MCF 10A (cell line): ENCODE measurements at regions not wholly inside any gene's neighbourhood (a gene's known extent, or its start where the extent isn't known, plus 50 kb on each side); places are given as distances from the start of the nearest gene placed in this dataset.

Source experiments
- BruUV-seq: library from RNA; stranded (reverse); fragments of 400-500 nt; replicated peaks from 2 replicates; lab custom pipeline; 2021; lab: Mats Ljungman, UMichigan
- CTCF ChIA-PET: fragments of 300-600 bp; sonication (Branson Sonifier 250); formaldehyde crosslinking; extraction: SDS; loops from one replicate; lab custom pipeline; 2021; ENCODE audit warnings: antibody characterized with exemption, inconsistent platforms; lab: Yijun Ruan, JAX
- POLR2A ChIA-PET: fragments of 300-600, 350-650 bp; sonication (Branson Sonifier 250); formaldehyde crosslinking; extraction: SDS; loops from one replicate; lab custom pipeline; 2020; ENCODE audit warnings: antibody characterized with exemption, inconsistent platforms; lab: Yijun Ruan, JAX
- DNase-seq: peaks from one replicate; pipeline ENCODE4 v3.0.0-alpha.2; 2018; ENCODE audit not compliant: unreplicated experiment
- H3K27ac Mint-ChIP-seq: one replicate; pipeline ENCODE4 v1.8.0; 2022; ENCODE audit warnings: mild to moderate bottlenecking, low read depth, mixed read lengths; ENCODE audit not compliant: unreplicated experiment
- H3K27me3 Mint-ChIP-seq: one replicate; pipeline ENCODE4 v1.8.0; 2022; ENCODE audit warnings: mixed read lengths; ENCODE audit not compliant: insufficient read depth, unreplicated experiment
- H3K36me3 Mint-ChIP-seq: one replicate; pipeline ENCODE4 v1.8.0; 2022; ENCODE audit warnings: mild to moderate bottlenecking, moderate library complexity, mixed read lengths; ENCODE audit not compliant: insufficient read depth, unreplicated experiment
- H3K4me1 Mint-ChIP-seq: one replicate; pipeline ENCODE4 v1.8.0; 2022; ENCODE audit warnings: mixed read lengths; ENCODE audit not compliant: insufficient read depth, unreplicated experiment
- H3K4me3 Mint-ChIP-seq: one replicate; pipeline ENCODE4 v1.8.0; 2022; ENCODE audit warnings: mild to moderate bottlenecking, moderate library complexity, mixed read lengths; ENCODE audit not compliant: unreplicated experiment
- H3K9me3 Mint-ChIP-seq: one replicate; pipeline ENCODE4 v1.8.0; 2022; ENCODE audit warnings: mixed read lengths; ENCODE audit not compliant: unreplicated experiment
- CTCF ChIP-seq: fragments of 200-600 bp; IDR thresholded peaks from one replicate; pipeline ENCODE4 v1.8.0; 2022; ENCODE audit warnings: antibody characterized with exemption, mild to moderate bottlenecking; ENCODE audit not compliant: unreplicated experiment
- intact Hi-C: fragments of 100-400 bp; cut with micrococcal nuclease; formaldehyde crosslinking; loops from 2 replicates; pipeline ENCODE4 v1.14.1; 2022

- Mint-ChIP-seq H3K27ac (no peak overlapping the region), H3K27me3 (no peaks in the 10 kb centered on the region), H3K9me3 (no peaks in the 10 kb centered on the region), H3K4me3 (no peak overlapping the region), H3K4me1 (no peaks in the 10 kb centered on the region), H3K36me3 (no peaks in the 10 kb centered on the region)
- ChIA-PET POLR2A (interaction anchor here (0.7 kb wide), 1 partner anchor 29 kb away, joined by 3 read pairs; no protein-coding TSS in a partner anchor), CTCF (interaction anchor here (0.5 kb wide), 1 partner anchor 94 kb away, joined by 3 read pairs; no protein-coding TSS in a partner anchor)
- no TSS peak for BruUV-seq
- intact Hi-C loops, result no loop called here
- DNase-seq, result no peak
- TF ChIP-seq CTCF, result no peak
Measured at GRCh38 chr12:24615967-24616411, 332.9 kb downstream of the BCAT1 start.

- Mint-ChIP-seq H3K27ac (peak overlapping the region; percentile 13), H3K4me1 (peaks cover 6% of the 10 kb centered on the region), H3K27me3 (no peaks in the 10 kb centered on the region), H3K36me3 (no peaks in the 10 kb centered on the region), H3K9me3 (no peaks in the 10 kb centered on the region), H3K4me3 (no peak overlapping the region)
- BruUV-seq, result no TSS peak
- DNase-seq, result no peak
- no peak for TF ChIP-seq CTCF
- intact Hi-C loops, result no loop called here
- CTCF ChIA-PET, result interaction anchor here (0.5 to 0.6 kb wide), 2 partner anchors 510 to 1403 kb away, joined by 3 read pairs; no protein-coding TSS in a partner anchor
- POLR2A ChIA-PET, result no interaction called here
Measured at GRCh38 chr12:24608637-24609285, 340.1 kb downstream of the BCAT1 start.

- no peak for DNase-seq
- Mint-ChIP-seq H3K4me1 (peaks cover 6% of the 10 kb centered on the region), H3K27me3 (no peaks in the 10 kb centered on the region), H3K27ac (no peak overlapping the region), H3K4me3 (no peak overlapping the region), H3K36me3 (no peaks in the 10 kb centered on the region), H3K9me3 (no peaks in the 10 kb centered on the region)
- POLR2A ChIA-PET, result no interaction called here
- CTCF ChIA-PET, result interaction anchor here (0.5 to 0.6 kb wide), 3 partner anchors 170 to 509 kb away, joined by 3 to 4 read pairs (median 3); no protein-coding TSS in a partner anchor
- no peak for TF ChIP-seq CTCF
- intact Hi-C loops, result no loop called here
- BruUV-seq, result no TSS peak
Measured at GRCh38 chr12:24608108-24608507, 340.8 kb downstream of the BCAT1 start.

- H3K27ac Mint-ChIP-seq, result no peak overlapping the region
- POLR2A ChIA-PET, result interaction anchor here (0.7 kb wide), 1 partner anchor 229 kb away, joined by 3 read pairs; no protein-coding TSS in a partner anchor
- intact Hi-C loops, result no loop called here
- BruUV-seq, result no TSS peak
- no peak for TF ChIP-seq CTCF
- H3K9me3 Mint-ChIP-seq, result no peaks in the 10 kb centered on the region
- no peaks in the 10 kb centered on the region for H3K36me3 Mint-ChIP-seq
- H3K4me1 Mint-ChIP-seq, result peaks cover 8% of the 10 kb centered on the region
- DNase-seq, result no peak
- no peak overlapping the region for H3K4me3 Mint-ChIP-seq
- CTCF ChIA-PET, result interaction anchor here (1.2 kb wide), 1 partner anchor 10 kb away, joined by 3 read pairs; no protein-coding TSS in a partner anchor
- H3K27me3 Mint-ChIP-seq, result no peaks in the 10 kb centered on the region
Measured at GRCh38 chr12:24605916-24606315, 343.0 kb downstream of the BCAT1 start.
